ENCODE measurements at regions not wholly inside any gene's neighbourhood (a gene's known extent, or its start where the extent isn't known, plus 50 kb on each side); places are given as distances from the start of the nearest gene placed in this dataset.

DNA sequence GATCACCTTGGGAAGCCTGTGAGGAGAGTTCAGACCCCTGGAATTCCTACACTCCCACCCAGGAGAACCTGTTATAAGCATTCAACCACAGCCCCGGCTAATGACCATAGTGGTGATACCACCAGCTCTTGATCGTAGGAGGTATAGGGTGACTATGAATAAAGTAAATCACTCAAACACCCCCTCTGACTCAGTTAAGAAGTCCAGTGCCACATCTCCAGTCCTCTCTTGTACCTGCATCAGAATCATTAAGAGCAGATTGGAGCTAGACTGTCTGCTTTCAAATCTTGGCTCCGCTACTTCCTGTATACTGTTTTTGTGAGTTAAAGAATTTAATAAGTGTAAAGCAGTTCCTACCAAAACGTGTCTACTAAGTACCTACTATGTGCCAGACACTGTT, 565.1 kb upstream of the DIPK2B start:
- no peak for DNase-seq

DNA sequence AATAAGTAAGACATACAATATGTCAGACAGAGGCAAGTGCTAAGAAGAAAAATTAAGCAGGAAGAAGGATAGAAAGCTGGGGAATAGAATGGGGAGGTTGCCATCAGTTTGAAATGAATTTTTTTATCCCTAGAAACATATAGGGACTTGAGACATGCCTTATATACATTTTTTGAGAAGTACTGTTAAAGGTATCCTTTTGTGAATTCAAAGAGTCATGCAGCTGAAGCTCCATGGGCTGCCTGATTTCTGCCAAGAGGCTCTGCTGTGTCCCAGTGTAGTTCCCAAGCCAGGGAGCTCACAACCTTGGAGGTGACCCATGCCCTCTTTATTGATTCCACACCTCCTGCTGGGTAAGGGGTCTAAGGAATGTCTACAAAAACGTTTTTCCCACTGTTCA, 564.6 kb upstream of the DIPK2B start:
- DNase-seq = no peak

DNA sequence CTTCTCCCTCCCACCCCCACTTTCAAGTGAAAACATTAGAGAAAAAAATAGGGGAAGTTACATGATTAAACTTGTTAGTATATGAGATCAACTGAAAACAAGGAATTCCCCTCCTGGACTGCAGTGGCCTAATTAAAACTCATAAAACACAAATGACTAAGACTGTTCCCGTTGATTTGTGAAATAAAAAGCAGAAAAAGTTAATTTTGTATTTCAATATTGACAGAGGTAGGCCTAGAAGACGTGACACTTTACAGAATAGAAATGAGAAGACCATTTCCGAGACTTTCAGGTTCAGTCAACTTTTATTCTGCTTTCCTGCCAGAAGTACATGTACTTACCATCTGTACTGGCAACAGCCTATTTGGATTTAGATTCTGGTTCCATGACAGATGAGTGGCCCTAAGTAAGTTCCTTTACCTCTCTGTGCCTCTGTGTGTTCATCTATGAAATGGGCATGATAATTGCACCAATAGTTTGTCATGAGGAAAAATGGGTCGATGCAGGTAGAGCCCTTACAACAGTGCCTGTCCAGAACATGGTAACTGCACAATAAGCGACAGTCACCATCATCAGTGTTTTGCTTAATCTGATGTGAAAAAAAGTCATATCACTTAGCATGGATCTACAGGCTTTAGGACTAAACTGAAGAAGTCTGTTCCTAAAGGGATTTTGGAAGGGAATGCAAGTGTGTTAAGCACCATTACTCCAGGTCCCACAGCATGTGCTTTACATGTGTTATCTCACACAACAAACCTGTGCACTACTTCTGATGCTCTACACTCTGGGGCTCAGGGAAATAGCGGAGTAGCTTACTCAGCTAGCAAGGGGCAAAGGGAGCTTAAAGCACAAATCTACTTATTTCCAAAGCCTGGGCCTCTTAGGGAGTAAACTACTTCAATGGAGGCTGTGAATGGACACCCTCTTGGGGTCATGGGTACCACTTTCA, 562.3 kb upstream of the DIPK2B start:
- DNase-seq = no peak

DNA sequence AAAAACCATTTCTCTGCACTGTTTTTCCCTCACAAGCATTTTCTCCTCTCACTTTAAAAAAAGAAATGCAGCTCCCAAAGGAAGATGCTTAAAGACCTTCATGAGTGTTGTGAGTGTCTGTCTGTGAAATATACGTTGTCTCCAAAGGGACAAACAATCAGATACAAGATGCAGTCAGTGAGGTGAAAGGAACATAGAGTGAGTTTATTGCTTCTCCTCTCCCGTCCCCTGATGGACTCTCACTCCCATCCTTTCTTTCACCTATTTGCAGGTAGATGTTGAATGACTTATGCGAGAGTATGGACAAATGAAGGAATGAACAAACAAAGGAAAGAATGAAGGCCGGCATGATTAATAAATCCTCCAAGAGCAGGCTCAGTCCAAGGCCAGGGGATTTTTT, 561.2 kb upstream of the DIPK2B start:
- DNase-seq = no peak

DNA sequence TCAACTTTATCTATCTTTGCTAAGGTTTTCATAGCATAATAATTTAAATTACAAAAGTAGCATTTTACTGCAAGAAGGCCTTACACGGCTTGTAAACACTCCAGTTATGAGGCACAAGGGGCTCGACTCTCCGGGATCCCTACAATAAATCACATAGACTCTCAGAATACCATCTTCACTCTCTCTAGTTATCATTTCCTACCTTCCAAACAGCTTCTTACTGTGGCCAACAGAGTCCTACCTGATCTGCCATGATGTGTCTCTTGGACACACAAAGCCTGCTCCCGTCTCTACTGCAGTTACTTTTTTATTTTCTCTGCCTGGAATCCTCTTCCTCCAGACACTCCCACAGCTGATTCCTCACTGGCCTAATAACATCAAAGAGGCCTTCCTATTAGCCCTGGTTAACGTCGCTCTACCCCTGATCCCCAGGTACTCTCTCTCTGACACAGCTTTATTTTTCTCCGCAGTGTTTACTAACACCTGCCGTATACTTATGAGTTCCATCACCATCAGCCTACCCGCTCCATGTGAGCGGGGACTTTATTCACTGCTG, 559.6 kb upstream of the DIPK2B start:
- DNase-seq = no peak

DNA sequence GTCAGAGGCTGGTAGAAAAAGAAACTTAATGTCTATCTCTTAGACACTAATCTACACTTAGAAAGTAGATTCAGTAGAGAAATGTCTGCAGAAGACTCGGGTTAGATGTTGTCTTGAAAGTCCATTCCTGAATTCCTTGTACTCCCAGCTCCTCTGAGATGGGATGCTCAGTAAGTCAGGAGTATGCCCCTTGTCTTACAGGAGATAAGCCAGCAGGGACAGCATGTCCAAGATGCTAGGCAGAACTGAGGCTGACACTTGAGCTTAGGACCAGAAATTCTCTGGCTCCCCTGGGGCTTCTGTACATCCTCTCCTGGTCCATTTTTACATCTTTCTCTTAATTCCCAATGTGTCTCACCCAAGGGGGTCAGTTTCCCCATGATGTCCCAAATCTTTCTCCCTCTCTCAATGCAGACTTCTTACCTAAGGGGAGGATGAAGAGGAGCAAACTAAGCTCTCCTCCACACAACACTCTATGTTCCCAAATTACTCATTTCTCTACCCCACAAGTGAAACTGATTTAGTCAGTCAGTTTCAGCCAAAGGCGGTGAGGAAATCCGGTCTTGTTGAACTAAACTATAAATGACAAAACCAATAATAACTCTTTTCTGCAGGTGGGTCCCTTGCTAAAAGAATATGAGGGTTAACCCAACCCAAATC, 558.2 kb upstream of the DIPK2B start:
- no peak for DNase-seq

DNA sequence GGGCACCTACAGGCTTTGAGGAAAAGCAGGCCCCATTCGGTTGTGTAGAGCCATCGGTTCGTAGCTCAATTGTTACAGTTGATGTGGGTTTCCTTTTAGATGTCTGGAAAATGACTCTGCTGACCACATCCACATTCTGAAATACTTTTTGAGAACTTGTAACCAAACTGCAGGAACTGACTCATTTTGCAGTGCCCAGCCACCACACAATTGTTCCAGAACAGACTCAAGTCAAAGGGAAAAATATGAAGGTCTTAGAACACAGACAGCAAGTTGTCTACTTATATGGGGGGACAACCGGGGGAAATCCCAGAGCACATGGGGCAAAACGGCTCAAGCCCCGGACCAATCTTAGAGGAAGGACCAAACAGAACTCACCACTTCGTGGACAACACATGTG, 557.6 kb upstream of the DIPK2B start:
- no peak for DNase-seq

DNA sequence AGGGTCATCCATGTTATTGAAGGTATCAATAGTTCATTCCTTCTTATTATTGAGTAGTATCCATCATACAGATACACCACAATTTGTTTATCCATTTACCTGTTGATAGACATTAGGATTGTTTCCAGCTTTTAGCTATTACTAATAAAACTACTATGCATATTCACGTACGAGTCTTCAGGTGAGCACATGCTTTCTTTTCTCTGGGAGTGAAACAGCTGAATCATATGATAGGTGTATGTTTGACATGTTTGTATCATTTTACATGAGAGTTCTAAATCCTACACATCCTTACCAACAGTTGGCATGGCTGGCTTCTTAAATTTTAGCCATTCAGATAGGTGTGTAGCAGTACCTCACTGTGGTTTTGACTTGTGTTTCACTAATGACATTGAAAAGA, 556.6 kb upstream of the DIPK2B start:
- DNase-seq = no peak

DNA sequence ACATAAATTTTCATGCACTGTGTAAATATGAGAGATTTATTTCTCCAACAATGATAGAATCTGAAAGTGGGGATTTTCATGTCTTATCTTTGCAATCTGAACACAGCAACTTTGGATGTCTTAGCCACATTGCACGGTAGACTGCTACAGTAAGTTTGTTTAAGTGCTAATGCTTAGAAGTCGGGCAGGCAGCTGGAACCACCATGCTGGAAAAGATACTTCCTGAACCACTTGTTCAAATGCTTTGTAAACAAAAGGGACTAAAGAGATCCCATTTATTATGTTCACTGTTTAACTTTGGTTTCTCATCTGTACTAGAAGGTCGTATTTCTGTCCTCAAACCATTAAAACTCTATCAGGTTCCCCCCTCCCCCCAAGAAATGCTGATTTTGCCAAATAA, 555.9 kb upstream of the DIPK2B start:
- peak; percentile 50 for DNase-seq

DNA sequence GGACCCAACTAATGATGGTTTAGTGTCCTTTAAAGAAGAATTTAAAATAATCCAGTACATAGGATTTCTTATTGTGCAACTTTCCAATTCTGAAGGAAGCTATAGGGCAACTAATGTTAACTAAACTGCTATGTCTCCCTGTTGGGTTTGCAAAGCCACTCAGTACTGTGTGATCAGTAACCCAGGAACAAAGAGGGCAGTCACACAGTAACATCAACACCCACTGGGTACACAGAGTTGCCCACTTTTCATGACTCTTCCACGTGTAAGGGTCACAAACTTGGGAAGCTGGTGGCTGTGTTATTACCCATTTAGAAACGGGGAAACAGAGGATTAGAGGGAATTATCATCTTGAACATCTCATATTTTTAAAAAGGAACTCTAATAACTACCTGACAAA, 555.0 kb upstream of the DIPK2B start:
- no peak for DNase-seq

DNA sequence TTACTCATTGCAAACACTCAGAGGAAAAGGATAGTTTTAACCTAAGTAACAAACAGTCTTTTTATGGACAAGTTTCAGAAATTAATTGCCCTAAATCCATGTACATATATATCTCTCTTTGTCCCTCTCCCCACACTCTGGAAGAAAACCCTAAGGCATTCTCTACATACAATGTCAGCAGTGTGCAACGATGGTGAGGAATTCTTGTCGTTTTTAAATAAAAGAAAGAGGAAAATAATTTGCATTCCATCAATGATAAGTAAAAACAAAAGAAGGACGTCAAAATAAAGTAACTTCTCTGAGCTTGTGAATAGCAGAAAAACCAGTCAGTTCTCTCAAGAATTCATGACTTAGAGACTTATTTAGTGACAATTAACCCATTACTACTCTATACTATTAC, 550.5 kb upstream of the DIPK2B start:
- DNase-seq = no peak

DNA sequence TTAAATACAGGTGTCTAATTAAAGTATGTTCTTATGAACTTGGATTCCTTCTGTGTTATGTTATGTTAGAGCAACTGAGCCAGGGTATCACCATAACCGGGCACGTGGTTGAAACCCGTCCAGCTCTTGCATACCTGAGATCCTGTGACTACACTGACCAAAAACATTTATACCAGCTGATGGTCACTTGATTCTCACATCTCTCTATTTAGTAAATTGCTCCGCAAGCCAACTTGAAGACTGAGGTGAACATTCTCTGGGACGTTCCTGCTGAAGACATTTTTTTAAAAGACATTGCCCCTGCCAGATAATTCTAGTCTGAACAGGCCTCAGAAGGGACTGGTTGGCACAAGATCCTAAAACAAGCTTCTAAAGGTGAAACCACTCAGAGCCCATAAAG, 550.0 kb upstream of the DIPK2B start:
- DNase-seq = no peak

DNA sequence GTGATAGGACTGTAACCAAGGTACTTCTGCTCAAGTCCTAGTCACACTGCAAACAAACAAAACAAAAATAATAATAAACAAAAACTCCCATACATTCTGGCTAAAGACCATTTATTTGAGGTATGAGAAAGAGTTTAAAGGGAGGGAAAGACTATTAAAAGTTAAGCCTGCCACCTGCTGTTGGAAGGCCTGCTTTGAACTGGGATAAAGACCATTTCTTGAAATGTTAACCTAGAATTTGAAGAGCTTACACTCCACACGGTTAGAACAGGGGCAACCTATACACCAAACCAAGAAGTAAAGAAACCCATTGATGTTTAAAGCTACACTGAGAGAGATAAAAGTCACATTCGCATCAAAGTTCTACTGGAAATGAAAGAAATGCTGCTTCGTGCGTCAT, 548.7 kb upstream of the DIPK2B start:
- no peak for DNase-seq

DNA sequence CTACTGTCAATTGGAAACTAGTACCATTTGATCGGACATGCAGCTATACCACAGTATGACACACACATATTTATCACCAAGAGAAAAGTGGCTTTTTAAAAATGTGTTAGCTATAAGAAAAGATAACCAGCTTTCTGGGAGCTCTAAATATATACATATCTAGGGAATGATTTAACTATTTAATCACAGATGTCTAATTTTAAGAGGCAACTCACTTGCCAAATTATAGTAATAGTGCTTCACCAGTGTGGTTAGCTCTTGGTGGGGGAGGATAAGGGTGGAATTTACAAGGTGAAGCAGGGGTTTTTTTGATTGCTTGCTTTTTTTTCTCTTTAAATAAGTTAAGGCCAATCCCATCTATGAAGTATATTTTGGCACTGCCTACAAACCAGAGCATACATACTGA, 547.7 kb upstream of the DIPK2B start:
- no peak for DNase-seq

DNA sequence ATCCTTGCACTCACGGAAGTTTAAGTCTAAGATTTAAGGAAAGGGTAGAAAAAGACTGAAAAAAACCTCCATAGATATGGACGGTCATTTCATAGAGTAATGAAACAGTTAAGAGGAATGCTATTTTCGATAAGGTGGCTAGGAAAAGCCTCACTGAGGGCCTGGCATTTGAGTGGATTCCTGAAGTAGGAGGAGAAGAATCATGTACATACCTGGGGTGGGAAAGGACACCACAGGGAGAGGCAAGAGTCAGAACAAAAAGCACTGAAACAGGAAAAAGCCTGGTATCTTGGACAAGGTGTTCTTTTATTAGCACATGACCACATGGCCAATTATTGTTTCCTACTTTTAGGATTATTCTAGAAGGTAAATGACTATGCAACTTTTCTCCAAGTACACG, 547.2 kb upstream of the DIPK2B start:
- DNase-seq = no peak

DNA sequence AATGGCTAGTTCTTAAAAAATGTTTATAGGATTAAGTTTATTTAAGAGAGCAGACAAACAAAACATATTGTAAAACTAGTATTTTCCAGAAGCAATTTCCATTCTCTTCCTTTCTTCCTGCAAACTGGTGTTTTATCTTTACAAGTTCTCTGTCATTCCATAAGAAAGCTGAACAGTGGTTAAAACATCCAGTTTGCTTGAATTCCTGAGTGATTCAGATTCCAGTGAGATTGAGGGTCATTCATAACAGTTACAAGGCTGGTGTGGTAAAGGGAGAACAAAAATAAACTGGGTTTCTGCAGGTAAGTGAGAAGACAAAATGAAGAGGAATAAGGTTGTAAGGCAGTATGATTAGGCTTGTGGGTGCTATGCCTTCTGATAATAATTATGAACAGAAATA, 544.8 kb upstream of the DIPK2B start:
- no peak for DNase-seq

DNA sequence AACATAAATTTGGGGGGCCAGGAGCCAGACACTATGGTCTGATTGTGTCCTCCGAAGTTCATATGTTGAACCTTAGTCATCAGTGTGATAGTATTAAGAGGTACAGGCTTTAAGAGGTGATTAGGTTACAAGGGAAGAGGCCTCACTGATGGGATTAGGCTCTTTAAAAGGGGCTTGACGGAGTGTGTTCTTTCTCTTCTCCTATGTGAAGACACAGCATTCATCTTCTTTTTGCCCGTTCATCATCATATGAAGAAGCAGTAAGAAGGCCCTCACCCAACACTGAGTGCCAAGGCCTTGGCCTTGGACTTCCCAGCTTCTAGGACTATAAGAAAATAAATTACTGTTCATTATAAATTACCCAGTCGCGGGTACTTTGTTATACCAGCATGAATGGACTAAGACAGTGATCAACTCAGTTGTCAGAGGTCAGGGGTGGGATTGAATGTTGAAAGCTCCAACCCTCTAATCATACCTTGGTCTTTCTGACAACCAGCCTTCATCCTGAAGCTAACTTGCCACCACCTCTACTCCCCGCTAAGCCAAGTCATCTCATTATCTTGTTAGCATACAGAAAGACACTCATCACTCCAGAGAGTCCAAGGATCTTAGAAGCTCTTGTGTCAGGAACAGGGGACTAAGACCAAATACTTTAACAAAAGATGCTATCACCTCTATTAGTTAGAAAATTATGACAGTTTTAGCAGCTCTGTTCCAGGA, 543.4 kb upstream of the DIPK2B start:
- DNase-seq = no peak

DNA sequence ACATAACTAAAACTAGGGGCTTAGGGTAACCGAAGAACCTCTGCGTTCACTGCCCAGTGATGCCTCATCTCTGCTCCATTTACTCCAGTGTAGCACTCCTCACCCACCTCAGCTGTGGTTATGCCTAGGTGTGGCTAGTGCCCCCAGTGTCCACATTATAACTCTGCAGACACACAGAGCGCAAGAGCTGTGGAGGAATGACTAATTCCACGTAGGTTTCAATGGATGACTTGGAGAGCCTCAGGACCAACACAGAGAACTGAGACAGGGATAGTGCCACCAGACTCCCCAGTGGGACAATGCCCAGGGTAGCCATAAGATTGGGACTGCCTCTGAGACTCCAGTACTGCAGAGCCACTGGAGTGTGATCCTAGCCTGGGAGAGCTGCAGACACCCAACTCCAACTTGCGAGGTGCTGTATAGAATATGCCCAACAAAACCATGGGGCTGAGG, 542.4 kb upstream of the DIPK2B start:
- DNase-seq = no peak

DNA sequence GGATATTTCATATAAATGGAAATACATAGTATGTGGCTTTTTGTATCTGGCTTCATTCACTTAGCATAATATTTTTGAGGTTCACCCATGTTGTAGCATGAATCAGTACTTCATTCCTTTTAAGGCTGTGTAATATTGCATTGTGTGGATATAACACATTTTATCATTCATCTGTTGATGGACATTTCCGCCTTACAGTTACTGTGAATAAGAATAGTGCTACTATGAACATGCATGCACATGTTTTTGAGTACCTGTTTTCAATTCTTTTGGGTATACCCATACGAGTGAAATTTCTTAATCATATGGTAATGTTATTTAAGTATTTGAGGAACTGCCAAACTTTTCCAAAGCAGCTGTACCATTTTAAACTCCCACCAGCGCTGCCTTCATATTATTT, 539.6 kb upstream of the DIPK2B start:
- no peak for DNase-seq

DNA sequence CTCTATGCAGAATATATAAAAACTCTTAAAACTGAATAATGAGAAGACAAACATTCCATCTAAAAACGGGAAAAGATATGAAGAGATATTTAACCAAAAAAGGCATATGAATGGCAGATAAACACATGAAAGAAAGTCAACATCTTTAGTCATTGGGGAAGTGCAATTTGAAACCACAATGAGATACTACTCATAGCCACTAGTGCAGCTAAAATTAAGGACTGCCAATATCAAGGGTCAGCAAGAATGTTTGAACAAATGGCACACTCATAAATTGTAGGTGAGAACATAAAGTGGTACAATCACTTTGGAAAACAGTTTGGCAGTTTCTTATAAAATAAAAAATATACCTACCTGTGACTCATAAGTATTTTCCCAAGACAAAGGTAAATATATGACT, 534.9 kb upstream of the DIPK2B start:
- DNase-seq = no peak

DNA sequence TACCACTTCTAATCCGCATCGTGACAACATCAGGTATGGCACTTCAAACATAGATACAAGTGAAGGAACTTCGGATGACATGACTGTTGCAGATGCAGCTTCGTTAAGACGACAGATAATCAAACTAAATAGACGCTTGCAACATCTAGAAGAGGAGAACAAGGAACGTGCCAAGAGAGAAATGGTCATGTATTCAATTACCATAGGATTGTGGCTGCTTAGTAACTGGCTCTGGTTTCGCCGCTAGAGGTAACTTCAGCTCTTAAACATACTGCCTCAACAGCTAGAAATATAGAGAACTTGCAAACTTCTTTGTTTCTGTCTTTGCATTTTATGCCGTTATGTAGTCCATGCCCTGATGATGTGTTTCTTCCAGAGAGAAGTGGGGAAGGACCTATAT, 530.8 kb upstream of the DIPK2B start:
- no peak for DNase-seq

DNA sequence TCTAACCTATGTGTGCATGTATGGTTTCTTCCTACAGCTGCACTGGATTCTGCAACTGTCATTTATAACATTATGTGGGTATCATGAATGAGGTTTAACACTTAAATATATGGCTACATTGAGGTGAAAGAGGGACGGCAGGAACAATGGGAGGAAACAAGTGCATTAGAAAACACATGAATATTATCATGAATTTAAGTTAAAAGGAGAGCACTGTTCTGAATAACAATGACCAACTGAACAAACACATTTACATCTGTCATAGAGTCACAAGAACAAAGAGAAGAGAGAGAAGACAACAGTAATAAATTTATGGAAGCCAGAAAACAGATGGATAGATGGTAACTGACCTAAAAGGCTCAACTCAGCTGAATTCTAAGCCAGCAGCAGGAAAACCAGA, 527.1 kb upstream of the DIPK2B start:
- DNase-seq = no peak

DNA sequence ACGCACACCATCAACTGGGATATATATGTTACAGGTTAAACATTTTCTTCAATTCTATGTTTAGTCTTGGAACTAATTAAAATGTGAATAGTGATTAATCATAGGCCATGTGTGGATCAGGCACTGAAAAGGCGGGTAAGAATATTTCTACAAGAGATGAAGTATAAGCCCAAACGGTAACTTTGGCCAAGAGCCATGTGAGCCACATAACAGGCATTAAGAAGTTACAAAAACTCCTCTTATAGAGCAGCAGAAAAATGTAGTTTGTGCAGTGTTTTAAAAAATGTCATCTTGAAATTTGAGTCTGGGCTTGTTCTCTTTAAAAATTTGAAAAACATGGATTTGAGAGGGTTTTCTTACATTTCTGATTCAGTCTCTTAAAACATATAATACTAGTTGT, 521.8 kb upstream of the DIPK2B start:
- DNase-seq = no peak
